PFSK-1 (cell line): ENCODE measurements at regions not wholly inside any gene's neighbourhood (a gene's known extent, or its start where the extent isn't known, plus 50 kb on each side); places are given as distances from the start of the nearest gene placed in this dataset.

Experiments
- FOXP2 ChIP-seq: optimal IDR thresholded peaks from 2 replicates; pipeline ENCODE3; 2011; ENCODE audit warnings: borderline replicate concordance, control low read depth, inconsistent platforms; ENCODE audit not compliant: insufficient read depth; ENCODE audit errors: extremely low read length, extremely low read depth
- POLR2AphosphoS5 ChIP-seq: IDR thresholded peaks from 2 replicates; pipeline ENCODE4 v1.6.1; 2012; ENCODE audit warnings: low read depth, mild to moderate bottlenecking, control low read depth, low read length, moderate library complexity
- REST ChIP-seq, 2 experiments: IDR thresholded peaks; 2 replicates each; pipeline versions ENCODE4 v1.6.1 to v1.8.0; 2011 to 2012; ENCODE audit warnings: low read depth in 2 of 2, low read length in 2 of 2, control low read depth in 1 of 2, inconsistent platforms in 1 of 2, mild to moderate bottlenecking in 1 of 2, moderate library complexity in 1 of 2; ENCODE audit not compliant: insufficient read depth in 1 of 2
- SIN3A ChIP-seq: IDR thresholded peaks from 2 replicates; pipeline ENCODE4 v1.6.1; 2012; ENCODE audit warnings: mild to moderate bottlenecking, low read length, moderate library complexity, borderline replicate concordance; ENCODE audit not compliant: insufficient read depth
- TAF1 ChIP-seq: IDR thresholded peaks from 2 replicates; pipeline ENCODE4 v1.6.1; 2012; ENCODE audit warnings: low read length, control low read depth, borderline replicate concordance; ENCODE audit not compliant: insufficient read depth

GRCh38 chr4:66955784-66956183 is 589.5 kb downstream of the CENPC start:
- TF ChIP-seq SIN3A (no peak), TAF1 (no peak), REST (IDR thresholded peaks at IDR 0.05; ENCODE audit: insufficient read depth in 1 of 2, low read depth in 2 of 2, low read length in 2 of 2) (no peak), POLR2AphosphoS5 (no peak), FOXP2 (no peak)

- TF ChIP-seq SIN3A (no peak), FOXP2 (no peak), REST (IDR thresholded peaks at IDR 0.05; ENCODE audit: insufficient read depth in 1 of 2, low read depth in 2 of 2, low read length in 2 of 2) (no peak), TAF1 (no peak), POLR2AphosphoS5 (no peak)
Measured at GRCh38 chr4:66949419-66949818, 595.9 kb downstream of the CENPC start.

- no peak for TF ChIP-seq SIN3A
- TF ChIP-seq POLR2AphosphoS5, result no peak
Measured at GRCh38 chr4:66946761-66947160, 598.5 kb downstream of the CENPC start.

GRCh38 chr4:66943112-66943511 is 602.2 kb downstream of the CENPC start:
- TF ChIP-seq TAF1 (no peak), FOXP2 (no peak), REST (IDR thresholded peaks at IDR 0.05; ENCODE audit: insufficient read depth in 1 of 2, low read depth in 2 of 2, low read length in 2 of 2) (no peak), SIN3A (no peak), POLR2AphosphoS5 (no peak)

GRCh38 chr4:66930206-66930605 is 615.1 kb downstream of the CENPC start:
- TF ChIP-seq REST (IDR thresholded peaks at IDR 0.05; ENCODE audit: insufficient read depth in 1 of 2, low read depth in 2 of 2, low read length in 2 of 2) (no peak), TAF1 (no peak), FOXP2 (no peak), POLR2AphosphoS5 (no peak), SIN3A (no peak)

GRCh38 chr4:66929748-66930147 is 615.6 kb downstream of the CENPC start:
- no peak for TF ChIP-seq POLR2AphosphoS5
- no peak for TF ChIP-seq REST (IDR thresholded peaks at IDR 0.05; ENCODE audit: insufficient read depth in 1 of 2, low read depth in 2 of 2, low read length in 2 of 2)
- no peak for TF ChIP-seq TAF1
- no peak for TF ChIP-seq SIN3A
- TF ChIP-seq FOXP2, result no peak
